Liver (tissue), 8 donors: ENCODE measurements at regions not wholly inside any gene's neighbourhood (a gene's known extent, or its start where the extent isn't known, plus 50 kb on each side); places are given as distances from the start of the nearest gene placed in this dataset.

Experiments used
- DNase-seq: peaks from one replicate; pipeline ENCODE4 v3.0.0-alpha.2; 2017; ENCODE audit warnings: low spot score
- H3K27ac ChIP-seq, 2 donors: one replicate each; pipeline ENCODE4 v1.7.0; 2013; ENCODE audit warnings: inconsistent platforms in 2 of 2, low read length in 2 of 2, control low read depth in 1 of 2, low read depth in 1 of 2, mild to moderate bottlenecking in 1 of 2
- H3K27me3 ChIP-seq, 4 donors: one replicate each; pipeline versions ENCODE4 v1.6.1 to v1.7.0; 2013; ENCODE audit warnings: low read length in 3 of 4, inconsistent platforms in 1 of 4, mild to moderate bottlenecking in 1 of 4, moderate library complexity in 1 of 4; ENCODE audit not compliant: control insufficient read depth in 4 of 4, insufficient read depth in 4 of 4
- H3K36me3 ChIP-seq, 4 donors: one replicate each; pipeline versions ENCODE4 v1.6.1 to v1.7.0; 2013; ENCODE audit warnings: low read length in 3 of 4, mild to moderate bottlenecking in 3 of 4, low read depth in 1 of 4, moderate library complexity in 1 of 4; ENCODE audit not compliant: control insufficient read depth in 4 of 4, insufficient read depth in 3 of 4
- H3K4me1 ChIP-seq, 4 donors: one replicate each; pipeline versions ENCODE4 v1.6.1 to v1.7.0; 2013; ENCODE audit warnings: low read length in 3 of 4, mild to moderate bottlenecking in 3 of 4, moderate library complexity in 1 of 4; ENCODE audit not compliant: control insufficient read depth in 4 of 4, insufficient read depth in 4 of 4
- H3K4me3 ChIP-seq, 3 donors: one replicate each; pipeline versions ENCODE4 v1.6.1 to v1.7.0; 2013; ENCODE audit warnings: low read length in 3 of 3, control low read depth in 1 of 3, low read depth in 1 of 3, mild to moderate bottlenecking in 1 of 3
- H3K9ac ChIP-seq, 2 donors: one replicate each; pipeline ENCODE4 v1.7.0; 2013; ENCODE audit warnings: low read length in 2 of 2, mild to moderate bottlenecking in 2 of 2, moderate library complexity in 2 of 2, control low read depth in 1 of 2, low read depth in 1 of 2
- H3K9me3 ChIP-seq, 4 donors: one replicate each; pipeline versions ENCODE4 v1.6.1 to v1.7.0; 2013; ENCODE audit warnings: low read length in 3 of 4; ENCODE audit not compliant: control insufficient read depth in 4 of 4
- ATF3 ChIP-seq: IDR thresholded peaks from 2 replicates; pipeline ENCODE4 v1.6.1; 2016; ENCODE audit warnings: antibody characterized with exemption
- CTCF ChIP-seq: fragments of 150-350 bp; IDR thresholded peaks from 2 replicates; pipeline ENCODE4 v1.5.1; 2017; ENCODE audit warnings: improper control_type of control experiment, low read depth, low read length; ENCODE audit not compliant: missing input control
- EGR1 ChIP-seq, 2 donors: IDR thresholded peaks; 2 replicates each; pipeline ENCODE4 v1.6.1; 2016 to 2018; ENCODE audit warnings: antibody characterized with exemption in 2 of 2, low read depth in 2 of 2
- FOXA1 ChIP-seq: IDR thresholded peaks from 2 replicates; pipeline ENCODE4 v1.6.1; 2016; ENCODE audit warnings: antibody characterized with exemption
- FOXA2 ChIP-seq: IDR thresholded peaks from 2 replicates; pipeline ENCODE4 v1.6.1; 2016; ENCODE audit warnings: antibody characterized with exemption
- GABPA ChIP-seq, 2 donors: IDR thresholded peaks in 1 of 2; conservative IDR thresholded peaks in 1 of 2; 2 replicates each; pipeline ENCODE4 v1.6.1; 2016; ENCODE audit warnings: antibody characterized with exemption in 2 of 2, mild to moderate bottlenecking in 1 of 2, moderate library complexity in 1 of 2
- HNF4A ChIP-seq, 2 donors: conservative IDR thresholded peaks; 2 replicates each; pipeline ENCODE4 v1.6.1; 2016; ENCODE audit warnings: antibody characterized with exemption in 2 of 2, mild to moderate bottlenecking in 2 of 2
- HNF4G ChIP-seq: IDR thresholded peaks from 2 replicates; pipeline ENCODE4 v1.6.1; 2016; ENCODE audit warnings: antibody characterized with exemption
- JUND ChIP-seq, 2 donors: IDR thresholded peaks; 2 replicates each; pipeline ENCODE4 v1.6.1; 2016; ENCODE audit warnings: antibody characterized with exemption in 2 of 2
- MAX ChIP-seq: IDR thresholded peaks from 2 replicates; pipeline ENCODE4 v1.6.1; 2016; ENCODE audit warnings: antibody characterized with exemption
- NR2F2 ChIP-seq: IDR thresholded peaks from 2 replicates; pipeline ENCODE4 v1.6.1; 2016; ENCODE audit warnings: antibody characterized with exemption
- RAD21 ChIP-seq, 2 donors: IDR thresholded peaks; 2 replicates each; pipeline ENCODE4 v1.6.1; 2016; ENCODE audit warnings: antibody characterized with exemption in 2 of 2, mild to moderate bottlenecking in 2 of 2
- REST ChIP-seq: IDR thresholded peaks from 2 replicates; pipeline ENCODE4 v1.6.1; 2016; ENCODE audit warnings: antibody characterized with exemption, mild to moderate bottlenecking
- RXRA ChIP-seq, 2 donors: IDR thresholded peaks; 2 replicates each; pipeline ENCODE4 v1.6.1; 2017 to 2018; ENCODE audit warnings: antibody characterized with exemption in 2 of 2, mild to moderate bottlenecking in 1 of 2
- SP1 ChIP-seq: IDR thresholded peaks from 2 replicates; pipeline ENCODE4 v1.6.1; 2018; ENCODE audit warnings: antibody characterized with exemption, mild to moderate bottlenecking
- TAF1 ChIP-seq: conservative IDR thresholded peaks from 2 replicates; pipeline ENCODE4 v1.6.1; 2016; ENCODE audit warnings: antibody characterized with exemption, mild to moderate bottlenecking
- YY1 ChIP-seq: IDR thresholded peaks from 2 replicates; pipeline ENCODE4 v1.6.1; 2016; ENCODE audit warnings: antibody characterized with exemption, mild to moderate bottlenecking
- ZBTB33 ChIP-seq: IDR thresholded peaks from 2 replicates; pipeline ENCODE4 v1.6.1; 2016; ENCODE audit warnings: antibody characterized with exemption
- WGBS: extraction: QIAGEN DNeasy Blood & Tissue Kit; methylation state at CpG from one replicate; pipeline ENCODE4 v1.1.7; 2013; 5-methylcytosine and 5-hydroxymethylcytosine counted together
- donor health status: healthy.
- donor health status: healthy.
- donor health status: healthy.
- donor health status: healthy.
- donor health status: healthy.

- 68% methylated on average over 6 of the region's 6 CpGs for WGBS
- TF ChIP-seq JUND (IDR thresholded peaks at IDR 0.05): no peak
- TF ChIP-seq HNF4G: no peak
- TF ChIP-seq ATF3: no peak
- no peak for TF ChIP-seq FOXA1
- no peak for TF ChIP-seq HNF4A (conservative IDR thresholded peaks at IDR 0.05)
- no peak for TF ChIP-seq SP1
- no peak for TF ChIP-seq TAF1
- TF ChIP-seq FOXA2: no peak
- no peak for TF ChIP-seq MAX
- TF ChIP-seq ZBTB33: no peak
- no peak for TF ChIP-seq GABPA (IDR thresholded peaks at IDR 0.05 in 1 of 2, conservative IDR thresholded peaks at IDR 0.05 in 1 of 2)
- TF ChIP-seq YY1: no peak
- no peak for TF ChIP-seq NR2F2
- no peak for TF ChIP-seq REST
- TF ChIP-seq RAD21 (IDR thresholded peaks at IDR 0.05): no peak
- no peak for TF ChIP-seq CTCF
- TF ChIP-seq RXRA (IDR thresholded peaks at IDR 0.05): no peak
- no peak for TF ChIP-seq EGR1 (IDR thresholded peaks at IDR 0.05; ENCODE audit: low read depth in 2 of 2)
- Histone ChIP-seq H3K4me3 (no peak overlapping the region), H3K36me3 (no peaks in the 10 kb centered on the region), H3K9me3 (no peaks in the 10 kb centered on the region), H3K9ac (no peak overlapping the region), H3K4me1 (no peaks in the 10 kb centered on the region), H3K27me3 (no peaks in the 10 kb centered on the region), H3K27ac (no peak overlapping the region)
- DNase-seq: no peak
These were observed 74.5 kb upstream of the FZD7 start for GRCh38 chr2:201959198-201959597.

GRCh38 chr2:201959626-201960025, 74.0 kb upstream of the FZD7 start:
- WGBS: 72% methylated on average over 2 of the region's 2 CpGs
- H3K27ac ChIP-seq: no peak overlapping the region
- H3K4me3 ChIP-seq: no peak overlapping the region
- H3K4me1 ChIP-seq: no peaks in the 10 kb centered on the region
- no peak overlapping the region for H3K9ac ChIP-seq
- no peaks in the 10 kb centered on the region for H3K27me3 ChIP-seq
- no peak for DNase-seq
- no peaks in the 10 kb centered on the region for H3K36me3 ChIP-seq
- no peaks in the 10 kb centered on the region for H3K9me3 ChIP-seq
- no peak for TF ChIP-seq FOXA2
- no peak for TF ChIP-seq SP1
- no peak for TF ChIP-seq HNF4A (conservative IDR thresholded peaks at IDR 0.05)
- no peak for TF ChIP-seq EGR1 (IDR thresholded peaks at IDR 0.05; ENCODE audit: low read depth in 2 of 2)
- TF ChIP-seq RXRA (IDR thresholded peaks at IDR 0.05): no peak
- TF ChIP-seq CTCF: no peak
- TF ChIP-seq GABPA (IDR thresholded peaks at IDR 0.05 in 1 of 2, conservative IDR thresholded peaks at IDR 0.05 in 1 of 2): no peak
- no peak for TF ChIP-seq NR2F2
- no peak for TF ChIP-seq REST
